Activated naive CD4-positive, alpha-beta T cell treated with anti-CD3 and anti-CD28 coated beads, Interleukin-2, amount 10 ng/mL, durations not matched to agents 7 days and 5 days (primary cell): ENCODE measurements at regions not wholly inside any gene's neighbourhood (a gene's known extent, or its start where the extent isn't known, plus 50 kb on each side); places are given as distances from the start of the nearest gene placed in this dataset.
"Not testable (repeated sequence)": the region's sequence is repeated elsewhere in the genome, so short reads cannot be mapped to it uniquely, and the experiment has no call there.

Source experiments
- CTCF ChIA-PET: fragments of 350-600 bp; sonication (Branson Sonifier 250); formaldehyde crosslinking; loops from one replicate; lab custom pipeline; 2021; ENCODE audit warnings: antibody characterized with exemption; lab: Charles Lee
- DNase-seq: peaks from one replicate; pipeline ENCODE4 v3.0.0-alpha.2; 2020
- H3K27ac Mint-ChIP-seq: one replicate; pipeline ENCODE4 v1.8.0; 2021; ENCODE audit warnings: mild to moderate bottlenecking, moderate library complexity, mixed read lengths
- H3K27me3 Mint-ChIP-seq: one replicate; pipeline ENCODE4 v1.8.0; 2021; ENCODE audit warnings: mild to moderate bottlenecking, mixed read lengths
- H3K36me3 Mint-ChIP-seq: one replicate; pipeline ENCODE4 v1.8.0; 2021; ENCODE audit warnings: mixed read lengths
- H3K4me1 Mint-ChIP-seq: one replicate; pipeline ENCODE4 v1.8.0; 2021; ENCODE audit warnings: mixed read lengths
- H3K4me3 Mint-ChIP-seq: one replicate; pipeline ENCODE4 v1.8.0; 2021; ENCODE audit warnings: mild to moderate bottlenecking, moderate library complexity, mixed read lengths
- H3K9me3 Mint-ChIP-seq: one replicate; pipeline ENCODE4 v1.8.0; 2021; ENCODE audit warnings: mixed read lengths

GRCh38 chr20:12723811-12724210 lies 285.0 kb upstream of the SPTLC3 start:
- Mint-ChIP-seq H3K4me1 (no peaks in the 10 kb centered on the region), H3K9me3 (peaks cover 5% of the 10 kb centered on the region), H3K27ac (no peak overlapping the region), H3K27me3 (no peaks in the 10 kb centered on the region), H3K4me3 (no peak overlapping the region), H3K36me3 (no peaks in the 10 kb centered on the region)
- CTCF ChIA-PET = no interaction called here
- DNase-seq = no peak

DNA sequence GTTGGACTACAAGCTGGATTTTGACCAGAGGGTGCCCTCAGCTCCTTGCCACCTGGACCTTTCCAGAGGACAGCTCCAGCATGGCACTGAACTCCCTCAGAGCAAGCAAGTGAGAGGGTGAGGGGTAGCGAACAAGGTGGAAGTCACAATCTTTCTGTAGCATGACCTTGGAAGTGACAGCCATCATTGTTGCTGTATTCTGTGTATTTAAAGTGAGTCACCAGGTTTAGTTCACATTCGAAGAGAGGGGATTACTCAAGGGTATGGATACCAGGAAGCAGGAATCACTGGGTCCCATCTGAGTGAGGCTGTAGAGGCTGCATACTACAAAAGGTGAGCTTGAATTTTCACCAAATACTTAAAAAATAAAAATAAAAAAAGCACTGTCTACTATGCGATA lies 280.0 kb upstream of the SPTLC3 start:
- H3K4me1 Mint-ChIP-seq = no peaks in the 10 kb centered on the region
- CTCF ChIA-PET = no interaction called here
- H3K36me3 Mint-ChIP-seq = no peaks in the 10 kb centered on the region
- no peaks in the 10 kb centered on the region for H3K27me3 Mint-ChIP-seq
- peaks cover 2% of the 10 kb centered on the region for H3K9me3 Mint-ChIP-seq
- H3K4me3 Mint-ChIP-seq = no peak overlapping the region
- no peak for DNase-seq
- H3K27ac Mint-ChIP-seq = no peak overlapping the region

DNA sequence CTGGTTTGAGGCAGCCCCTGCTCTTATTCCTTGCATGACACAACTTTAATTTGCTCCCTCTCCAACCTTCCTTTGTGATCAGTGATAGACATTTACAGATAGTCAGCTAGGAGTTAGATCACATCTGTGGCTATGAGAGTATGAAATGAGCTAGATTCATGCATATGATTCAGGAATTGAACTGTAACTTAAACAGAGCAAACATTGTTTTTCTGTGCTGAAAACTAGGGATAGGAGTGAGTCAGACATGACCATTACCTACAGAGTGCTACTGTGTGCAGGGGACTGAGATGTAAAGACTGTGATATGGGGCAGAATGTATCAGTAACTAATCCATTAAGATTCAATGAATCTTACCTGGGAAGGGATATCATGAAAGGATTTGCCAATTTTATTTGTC lies 279.4 kb upstream of the SPTLC3 start:
- Mint-ChIP-seq H3K9me3 (peaks cover 2% of the 10 kb centered on the region), H3K27ac (no peak overlapping the region), H3K4me3 (no peak overlapping the region), H3K27me3 (no peaks in the 10 kb centered on the region), H3K4me1 (no peaks in the 10 kb centered on the region), H3K36me3 (no peaks in the 10 kb centered on the region)
- DNase-seq = no peak
- CTCF ChIA-PET = no interaction called here

GRCh38 chr20:12733811-12734210 lies 275.0 kb upstream of the SPTLC3 start:
- Mint-ChIP-seq H3K27me3 (no peaks in the 10 kb centered on the region), H3K4me1 (no peaks in the 10 kb centered on the region), H3K36me3 (no peaks in the 10 kb centered on the region), H3K9me3 (peaks cover 6% of the 10 kb centered on the region), H3K4me3 (no peak overlapping the region), H3K27ac (no peak overlapping the region)
- CTCF ChIA-PET = no interaction called here
- no peak for DNase-seq

GRCh38 chr20:12737497-12737896 lies 271.3 kb upstream of the SPTLC3 start:
- no peaks in the 10 kb centered on the region for H3K36me3 Mint-ChIP-seq
- no peaks in the 10 kb centered on the region for H3K27me3 Mint-ChIP-seq
- H3K27ac Mint-ChIP-seq = no peak overlapping the region
- no peak overlapping the region for H3K4me3 Mint-ChIP-seq
- CTCF ChIA-PET = no interaction called here
- H3K9me3 Mint-ChIP-seq = peaks cover 11% of the 10 kb centered on the region
- no peaks in the 10 kb centered on the region for H3K4me1 Mint-ChIP-seq
- DNase-seq = no peak

- no peak for DNase-seq
- CTCF ChIA-PET = no interaction called here
- H3K27ac Mint-ChIP-seq = no peak overlapping the region
- no peak overlapping the region for H3K4me3 Mint-ChIP-seq
- peaks cover 11% of the 10 kb centered on the region for H3K9me3 Mint-ChIP-seq
- H3K36me3 Mint-ChIP-seq = no peaks in the 10 kb centered on the region
- no peaks in the 10 kb centered on the region for H3K27me3 Mint-ChIP-seq
- H3K4me1 Mint-ChIP-seq = no peaks in the 10 kb centered on the region
These were observed 270.9 kb upstream of the SPTLC3 start for GRCh38 chr20:12737900-12738299.

DNA sequence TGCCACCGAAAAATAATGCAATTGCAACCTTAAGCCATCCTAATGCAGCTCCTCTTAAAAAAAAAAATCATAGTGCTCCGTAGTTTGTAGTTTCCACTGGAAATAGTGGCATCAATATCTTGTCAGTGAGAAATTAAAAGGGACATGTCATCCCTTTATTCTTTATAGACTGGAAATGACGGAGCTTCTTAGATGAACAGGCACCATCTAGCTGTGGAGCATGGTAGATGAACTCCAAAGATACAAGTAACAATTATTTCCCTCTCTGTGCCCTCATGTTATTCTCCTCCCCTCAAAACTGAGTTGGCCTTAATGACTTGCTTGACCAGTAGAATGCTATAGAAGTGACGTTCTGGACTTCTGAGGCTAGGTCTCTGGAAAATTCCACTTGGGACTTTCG lies 268.1 kb upstream of the SPTLC3 start:
- no peak for DNase-seq
- CTCF ChIA-PET = no interaction called here
- Mint-ChIP-seq H3K4me3 (no peak overlapping the region), H3K9me3 (peaks cover 11% of the 10 kb centered on the region), H3K4me1 (no peaks in the 10 kb centered on the region), H3K27ac (no peak overlapping the region), H3K36me3 (no peaks in the 10 kb centered on the region), H3K27me3 (no peaks in the 10 kb centered on the region)

- Mint-ChIP-seq H3K4me1 (no peaks in the 10 kb centered on the region), H3K27me3 (no peaks in the 10 kb centered on the region), H3K36me3 (no peaks in the 10 kb centered on the region), H3K27ac (no peak overlapping the region), H3K9me3 (peaks cover 6% of the 10 kb centered on the region), H3K4me3 (no peak overlapping the region)
- no peak for DNase-seq
- CTCF ChIA-PET = no interaction called here
These were observed 264.7 kb upstream of the SPTLC3 start for GRCh38 chr20:12744037-12744436.

DNA sequence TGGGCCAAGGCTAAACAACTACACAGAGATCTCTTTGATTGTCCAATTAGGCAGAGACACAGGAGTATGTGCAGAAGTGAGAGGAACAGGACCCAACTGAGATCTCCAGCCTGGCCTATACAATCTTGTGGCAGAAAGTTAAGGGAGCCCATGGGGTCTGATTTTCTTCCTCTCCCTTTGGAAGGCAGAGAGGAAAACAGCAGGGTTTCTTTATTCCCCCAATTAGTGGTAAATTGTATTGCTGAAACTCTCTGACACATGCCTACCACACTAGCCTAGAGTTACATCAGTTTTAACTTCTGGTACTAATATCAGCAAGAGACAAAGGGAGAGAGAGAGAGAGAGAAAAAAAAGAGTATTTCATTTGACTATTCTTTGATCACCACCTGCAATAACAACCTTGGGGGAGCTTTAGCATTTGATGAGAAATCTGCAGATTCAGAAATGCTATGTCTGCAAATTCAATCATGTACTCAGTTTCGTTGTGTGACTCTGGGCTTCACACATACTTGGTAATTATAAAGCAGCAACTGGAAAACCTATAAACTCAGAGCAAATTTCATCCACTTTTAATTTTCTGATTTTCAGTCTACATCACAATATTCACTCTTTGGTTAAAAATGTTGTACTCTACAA lies 260.3 kb upstream of the SPTLC3 start:
- Mint-ChIP-seq H3K4me1 (no peaks in the 10 kb centered on the region), H3K4me3 (no peak overlapping the region), H3K9me3 (peaks cover 9% of the 10 kb centered on the region), H3K27ac (no peak overlapping the region), H3K36me3 (no peaks in the 10 kb centered on the region), H3K27me3 (no peaks in the 10 kb centered on the region)
- no peak for DNase-seq
- CTCF ChIA-PET = no interaction called here

- CTCF ChIA-PET = interaction anchor here (0.9 kb wide), 1 partner anchor 10 kb away, joined by 3 read pairs; no protein-coding TSS in a partner anchor
- Mint-ChIP-seq H3K27ac (no peak overlapping the region), H3K27me3 (no peaks in the 10 kb centered on the region), H3K4me3 (no peak overlapping the region), H3K9me3 (peaks cover 16% of the 10 kb centered on the region), H3K4me1 (no peaks in the 10 kb centered on the region), H3K36me3 (no peaks in the 10 kb centered on the region)
- DNase-seq = no peak
These were observed 258.6 kb upstream of the SPTLC3 start for GRCh38 chr20:12750221-12750620.

GRCh38 chr20:12752900-12753693 lies 255.7 kb upstream of the SPTLC3 start:
- H3K27me3 Mint-ChIP-seq, H3K36me3 Mint-ChIP-seq, H3K4me1 Mint-ChIP-seq, H3K4me3 Mint-ChIP-seq, DNase-seq, H3K27ac Mint-ChIP-seq: not testable (repeated sequence)
- CTCF ChIA-PET = interaction anchor here (0.6 kb wide), 1 partner anchor 65 kb away, joined by 4 read pairs; no protein-coding TSS in a partner anchor
- peaks cover 22% of the 10 kb centered on the region for H3K9me3 Mint-ChIP-seq

GRCh38 chr20:12753742-12754141 lies 255.0 kb upstream of the SPTLC3 start:
- DNase-seq, H3K36me3 Mint-ChIP-seq, H3K4me3 Mint-ChIP-seq, H3K27me3 Mint-ChIP-seq, CTCF ChIA-PET, H3K27ac Mint-ChIP-seq, H3K4me1 Mint-ChIP-seq: not testable (repeated sequence)
- peaks cover 22% of the 10 kb centered on the region for H3K9me3 Mint-ChIP-seq

- not testable (repeated sequence) for H3K4me3 Mint-ChIP-seq, H3K36me3 Mint-ChIP-seq, H3K27me3 Mint-ChIP-seq, DNase-seq, H3K4me1 Mint-ChIP-seq, H3K27ac Mint-ChIP-seq, H3K9me3 Mint-ChIP-seq
- CTCF ChIA-PET = interaction anchor here (1.2 kb wide), 1 partner anchor 9 kb away, joined by 3 read pairs; no protein-coding TSS in a partner anchor
These were observed 249.3 kb upstream of the SPTLC3 start for GRCh38 chr20:12759493-12759892.

DNA sequence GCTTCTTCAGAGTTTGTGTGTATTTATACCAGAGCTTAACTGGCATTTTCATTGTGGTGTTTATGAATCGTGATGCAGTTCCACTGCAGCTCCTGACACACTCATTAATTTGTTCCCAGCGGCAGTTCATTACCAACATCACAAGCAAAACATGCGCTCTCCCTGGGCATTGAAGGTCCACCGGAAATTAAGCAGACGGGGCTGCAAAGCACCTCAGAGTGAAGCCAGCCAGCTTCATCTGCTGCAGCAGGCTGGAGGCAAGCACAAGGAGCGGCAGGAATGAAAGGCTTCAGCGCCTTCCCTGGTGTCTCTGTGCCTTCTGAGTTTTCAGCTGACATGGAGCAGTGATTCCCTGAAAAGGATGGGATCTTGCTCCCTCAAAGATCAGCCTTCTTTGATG lies 246.0 kb upstream of the SPTLC3 start:
- CTCF ChIA-PET = no interaction called here
- Mint-ChIP-seq H3K27me3 (no peaks in the 10 kb centered on the region), H3K27ac (no peak overlapping the region), H3K4me1 (no peaks in the 10 kb centered on the region), H3K4me3 (no peak overlapping the region), H3K36me3 (no peaks in the 10 kb centered on the region), H3K9me3 (peaks cover 2% of the 10 kb centered on the region)
- DNase-seq = no peak

DNA sequence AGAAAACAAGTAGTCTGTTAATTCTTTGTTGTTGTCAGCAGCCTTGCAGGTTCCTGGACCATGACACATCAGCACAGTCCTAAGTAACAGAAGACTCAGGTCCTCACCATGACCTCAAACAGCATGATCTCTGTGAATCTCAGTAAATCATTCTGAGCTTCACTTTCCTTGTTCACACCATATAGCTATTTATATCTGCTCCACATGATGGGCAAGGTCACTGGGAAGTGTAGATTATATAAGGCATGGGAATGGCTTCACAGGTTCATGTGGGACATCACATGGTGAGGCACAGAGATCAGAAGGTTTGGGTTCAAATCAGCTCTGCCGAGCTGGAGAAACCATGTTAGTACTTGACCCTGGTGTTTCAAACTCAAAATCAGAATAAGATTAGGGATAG lies 245.4 kb upstream of the SPTLC3 start:
- peaks cover 2% of the 10 kb centered on the region for H3K9me3 Mint-ChIP-seq
- H3K27ac Mint-ChIP-seq = no peak overlapping the region
- CTCF ChIA-PET = no interaction called here
- no peak overlapping the region for H3K4me3 Mint-ChIP-seq
- no peaks in the 10 kb centered on the region for H3K27me3 Mint-ChIP-seq
- H3K36me3 Mint-ChIP-seq = no peaks in the 10 kb centered on the region
- no peaks in the 10 kb centered on the region for H3K4me1 Mint-ChIP-seq
- no peak for DNase-seq
